ENCODE measurements at regions not wholly inside any gene's neighbourhood (a gene's known extent, or its start where the extent isn't known, plus 50 kb on each side); places are given as distances from the start of the nearest gene placed in this dataset.

DNA sequence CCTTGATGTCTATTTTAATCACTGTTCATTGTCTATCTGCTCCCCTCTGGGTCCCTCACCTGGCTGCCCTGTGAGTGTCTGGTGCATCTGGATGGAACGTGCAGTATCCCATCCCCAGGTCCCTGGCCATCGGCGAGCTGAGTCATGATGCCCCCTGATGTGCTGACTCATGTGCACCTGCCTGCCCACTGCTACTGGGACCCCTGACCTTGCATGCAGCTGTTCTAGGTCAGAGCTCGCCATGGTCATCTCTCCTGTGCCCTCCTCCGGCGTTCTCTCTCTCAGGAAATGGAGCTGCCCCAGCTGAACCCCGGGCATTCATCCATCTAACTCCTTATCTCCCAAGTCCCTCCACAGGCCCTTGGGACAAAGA lies 516.2 kb upstream of the HS6ST1 start:
- intact Hi-C loops (cut with micrococcal nuclease; ENCODE audit: unreplicated experiment) (no loop called here), in situ Hi-C loops (cut with HindIII; ENCODE audit: extremely low pct_ligation_motif_present, low pct_unique_long_range_greater_than_20kb) (no loop called here)
- no peak overlapping the region for H3K27ac ChIP-seq (ENCODE audit: extremely low read length, insufficient read depth, low read length)
- ChIA-PET POLR2A (no interaction called here), CTCF (ENCODE audit: low intra/inter-chr PET ratio, low total read pairs) (no interaction called here)
- H3K79me2 ChIP-seq (ENCODE audit: insufficient read depth, low read length) = no peaks in the 10 kb centered on the region
- no peak overlapping the region for H2AFZ ChIP-seq (ENCODE audit: low read length)
- no TSS peak for BruUV-seq (replicated peaks)
- ATAC-seq (no peak; the same call in 2 of the 3 replicates), FAIRE-seq (no peak), DNase-seq (ENCODE audit: low spot score) (no peak)
- no peak overlapping the region for H3K4me3 ChIP-seq (replicated peaks in 1 of 3; ENCODE audit: insufficient read depth in 1 of 3, low read depth in 2 of 3, low read length in 3 of 3)
- H3K36me3 ChIP-seq (replicated peaks in 1 of 2; ENCODE audit: control insufficient read depth in 1 of 2, insufficient read depth in 2 of 2, low read length in 2 of 2) = no peaks in the 10 kb centered on the region
- no peaks in the 10 kb centered on the region for H3K4me1 ChIP-seq (ENCODE audit: insufficient read depth, low read length)
- H3K27me3 ChIP-seq (ENCODE audit: control insufficient read depth in 1 of 2, insufficient read depth in 2 of 2, low read length in 2 of 2) = peaks cover 2 to 23% of the 10 kb centered on the region in 2 experiments; a peak in 3 of 5 replicates
- no peak for TF ChIP-seq KDM1A (CRISPR knock-in tag; IDR thresholded peaks at IDR 0.05)
- no peak for TF ChIP-seq RXRB (CRISPR knock-in tag; IDR thresholded peaks at IDR 0.05; ENCODE audit: borderline replicate concordance)
- no peak for TF ChIP-seq NFE2L1 (CRISPR knock-in tag; IDR thresholded peaks at IDR 0.05; ENCODE audit: borderline replicate concordance)
- TF ChIP-seq, protein P1, sequence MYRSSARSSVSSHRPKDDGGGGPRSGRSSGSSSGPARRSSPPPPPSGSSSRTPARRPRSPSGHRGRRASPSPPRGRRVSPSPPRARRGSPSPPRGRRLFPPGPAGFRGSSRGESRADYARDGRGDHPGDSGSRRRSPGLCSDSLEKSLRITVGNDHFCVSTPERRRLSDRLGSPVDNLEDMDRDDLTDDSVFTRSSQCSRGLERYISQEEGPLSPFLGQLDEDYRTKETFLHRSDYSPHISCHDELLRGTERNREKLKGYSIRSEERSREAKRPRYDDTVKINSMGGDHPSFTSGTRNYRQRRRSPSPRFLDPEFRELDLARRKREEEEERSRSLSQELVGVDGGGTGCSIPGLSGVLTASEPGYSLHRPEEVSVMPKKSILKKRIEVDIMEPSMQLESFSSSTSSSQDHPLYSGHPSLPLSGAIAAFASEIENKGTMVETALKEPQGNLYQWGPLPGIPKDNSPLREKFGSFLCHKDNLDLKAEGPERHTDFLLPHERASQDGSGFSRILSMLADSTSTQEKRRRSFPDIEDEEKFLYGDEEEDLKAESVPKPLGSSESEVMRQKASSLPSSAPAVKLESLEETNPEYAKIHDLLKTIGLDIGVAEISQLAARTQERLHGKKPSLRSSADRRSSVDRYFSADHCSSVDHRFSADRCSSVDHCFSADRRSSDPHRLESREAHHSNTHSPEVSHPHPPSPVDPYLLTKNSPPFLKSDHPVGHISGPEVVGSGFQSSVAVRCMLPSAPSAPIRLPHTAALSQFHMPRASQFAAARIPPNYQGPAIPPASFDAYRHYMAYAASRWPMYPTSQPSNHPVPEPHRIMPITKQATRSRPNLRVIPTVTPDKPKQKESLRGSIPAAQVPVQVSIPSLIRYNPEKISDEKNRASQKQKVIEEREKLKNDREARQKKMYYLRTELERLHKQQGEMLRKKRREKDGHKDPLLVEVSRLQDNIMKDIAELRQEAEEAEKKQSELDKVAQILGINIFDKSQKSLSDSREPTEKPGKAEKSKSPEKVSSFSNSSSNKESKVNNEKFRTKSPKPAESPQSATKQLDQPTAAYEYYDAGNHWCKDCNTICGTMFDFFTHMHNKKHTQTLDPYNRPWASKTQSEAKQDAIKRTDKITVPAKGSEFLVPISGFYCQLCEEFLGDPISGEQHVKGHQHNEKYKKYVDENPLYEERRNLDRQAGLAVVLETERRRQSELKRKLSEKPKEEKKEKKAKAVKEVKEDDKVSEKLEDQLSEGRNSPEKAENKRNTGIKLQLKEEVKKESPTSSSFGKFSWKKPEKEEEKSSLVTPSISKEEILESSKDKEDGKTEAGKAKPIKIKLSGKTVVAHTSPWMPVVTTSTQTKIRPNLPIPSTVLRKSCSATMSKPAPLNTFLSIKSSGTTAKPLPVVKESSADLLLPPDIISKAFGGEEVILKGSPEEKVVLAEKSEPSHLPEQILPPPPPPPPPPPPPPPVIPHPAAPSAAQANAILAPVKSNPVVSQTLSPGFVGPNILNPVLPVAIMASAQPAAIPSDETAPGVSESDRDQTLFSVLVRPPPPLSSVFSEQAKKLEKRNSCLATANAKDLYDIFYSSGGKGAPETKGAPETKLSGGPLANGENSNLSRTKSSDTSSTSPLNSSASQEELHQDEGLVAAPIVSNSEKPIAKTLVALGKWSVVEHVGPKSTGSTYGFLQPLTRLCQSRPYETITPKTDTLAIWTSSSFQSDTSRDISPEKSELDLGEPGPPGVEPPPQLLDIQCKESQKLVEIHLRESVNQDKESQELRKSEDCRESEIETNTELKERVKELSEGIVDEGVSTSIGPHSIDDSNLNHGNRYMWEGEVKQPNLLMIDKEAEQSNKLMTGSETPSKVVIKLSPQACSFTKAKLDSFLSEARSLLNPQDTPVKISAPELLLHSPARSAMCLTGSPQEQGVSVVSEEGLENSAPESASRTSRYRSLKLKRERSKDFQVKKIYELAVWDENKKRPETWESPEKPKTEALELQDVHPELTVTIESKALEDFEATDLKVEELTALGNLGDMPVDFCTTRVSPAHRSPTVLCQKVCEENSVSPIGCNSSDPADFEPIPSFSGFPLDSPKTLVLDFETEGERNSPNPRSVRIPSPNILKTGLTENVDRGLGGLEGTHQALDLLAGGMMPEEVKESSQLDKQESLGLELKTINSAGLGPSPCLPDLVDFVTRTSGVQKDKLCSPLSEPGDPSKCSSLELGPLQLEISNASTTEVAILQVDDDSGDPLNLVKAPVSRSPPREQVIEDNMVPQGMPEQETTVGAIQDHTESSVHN (CRISPR knock-in tag; IDR thresholded peaks at IDR 0.05) = no peak
- no peak for TF ChIP-seq MIXL1 (CRISPR knock-in tag; IDR thresholded peaks at IDR 0.05)
- TF ChIP-seq ZSCAN25 (CRISPR knock-in tag; IDR thresholded peaks at IDR 0.05) = no peak
- 0 out of 4 replicates have a peak, but pooled peaks of 1 of the 2 experiments have one; percentile 5 for TF ChIP-seq MAFK (conservative IDR thresholded peaks at IDR 0.05 in 1 of 2, IDR thresholded peaks at IDR 0.05 in 1 of 2; ENCODE audit: low read length in 2 of 2)
- WGBS (ENCODE audit: low lambda C conversion rate) = 8% methylated on average over 7 of the region's 7 CpGs
- H3K9me3 ChIP-seq (ENCODE audit: low read length) = no peaks in the 10 kb centered on the region
- H3K9ac ChIP-seq (ENCODE audit: insufficient read depth, low read depth, low read length) = no peak overlapping the region
- H4K20me1 ChIP-seq (ENCODE audit: insufficient read depth, low read length) = no peaks in the 10 kb centered on the region
- no peak overlapping the region for H3K4me2 ChIP-seq (ENCODE audit: low read depth, low read length)
